ENCODE measurements at regions not wholly inside any gene's neighbourhood (a gene's known extent, or its start where the extent isn't known, plus 50 kb on each side); places are given as distances from the start of the nearest gene placed in this dataset.

GRCh38 chr10:47192273-47192672 lies 107.7 kb upstream of the GDF10 start:
- H3K27ac ChIP-seq, result no peak overlapping the region
- BruUV-seq (replicated peaks), result no TSS peak
- no peaks in the 10 kb centered on the region for H3K79me2 ChIP-seq (ENCODE audit: low read depth)
- no peak for TF ChIP-seq CTCF (conservative IDR thresholded peaks at IDR 0.05)
- no peak for TF ChIP-seq EZH2 (IDR thresholded peaks at IDR 0.05; ENCODE audit: low read depth)
- no peaks in the 10 kb centered on the region for H4K20me1 ChIP-seq (ENCODE audit: insufficient read depth)
- H2AFZ ChIP-seq, result no peak overlapping the region
- POLR2A ChIA-PET (ENCODE audit: unreplicated experiment), result interaction anchor here (0.5 kb wide), 1 partner anchor 196 kb away, joined by 6 read pairs; no protein-coding TSS in a partner anchor
- H3K4me1 ChIP-seq (replicated peaks; ENCODE audit: insufficient read depth), result no peaks in the 10 kb centered on the region
- CTCF ChIA-PET, result interaction anchor here (0.6 kb wide), 1 partner anchor 135 kb away, joined by 3 read pairs; no protein-coding TSS in a partner anchor
- no peak overlapping the region for H3K4me2 ChIP-seq
- no peaks in the 10 kb centered on the region for H3K36me3 ChIP-seq (ENCODE audit: low read depth)
- 0 out of 2 replicates have a peak, but pooled peaks cover 3% of the 10 kb centered on the region for H3F3A ChIP-seq (ENCODE audit: insufficient read depth, low read depth)
- H3K27me3 ChIP-seq (ENCODE audit: insufficient read depth, low read depth), result no peaks in the 10 kb centered on the region; the same call in 1 of the 2 replicates
- no peaks in the 10 kb centered on the region for H3K9me3 ChIP-seq (ENCODE audit: insufficient read depth, low read depth)
- no peaks in the 10 kb centered on the region for H3K9me2 ChIP-seq (ENCODE audit: insufficient read depth)
- peak in 1 of 2 experiments; percentile 20 for DNase-seq
- intact Hi-C loops (cut with micrococcal nuclease; ENCODE audit: unreplicated experiment), result no loop called here
- H3K4me3 ChIP-seq, result no peak overlapping the region

GRCh38 chr10:47193666-47194065 lies 106.3 kb upstream of the GDF10 start:
- Histone ChIP-seq H3K27me3 (ENCODE audit: insufficient read depth, low read depth) (no peaks in the 10 kb centered on the region), H3K4me3 (no peak overlapping the region), H3K9me2 (ENCODE audit: insufficient read depth) (no peaks in the 10 kb centered on the region), H3K27ac (no peak overlapping the region), H4K20me1 (ENCODE audit: insufficient read depth) (no peaks in the 10 kb centered on the region), H3F3A (ENCODE audit: insufficient read depth, low read depth) (0 out of 2 replicates have a peak, but pooled peaks cover 3% of the 10 kb centered on the region), H2AFZ (no peak overlapping the region), H3K9me3 (ENCODE audit: insufficient read depth, low read depth) (no peaks in the 10 kb centered on the region), H3K4me1 (replicated peaks; ENCODE audit: insufficient read depth) (no peaks in the 10 kb centered on the region), H3K4me2 (no peak overlapping the region), H3K36me3 (ENCODE audit: low read depth) (no peaks in the 10 kb centered on the region), H3K79me2 (ENCODE audit: low read depth) (no peaks in the 10 kb centered on the region)
- no peak for TF ChIP-seq CTCF (conservative IDR thresholded peaks at IDR 0.05)
- no peak for TF ChIP-seq EZH2 (IDR thresholded peaks at IDR 0.05; ENCODE audit: low read depth)
- CTCF ChIA-PET, result interaction anchor here (0.6 kb wide), 1 partner anchor 146 kb away, joined by 3 read pairs; no protein-coding TSS in a partner anchor
- POLR2A ChIA-PET (ENCODE audit: unreplicated experiment), result no interaction called here
- DNase-seq, result no peak
- intact Hi-C loops (cut with micrococcal nuclease; ENCODE audit: unreplicated experiment), result no loop called here
- no TSS peak for BruUV-seq (replicated peaks)

- POLR2A ChIA-PET (ENCODE audit: unreplicated experiment), result no interaction called here
- H3K9me3 ChIP-seq (ENCODE audit: insufficient read depth, low read depth), result no peaks in the 10 kb centered on the region
- DNase-seq, result peak in 1 of 2 experiments; percentile 32
- H3K9me2 ChIP-seq (ENCODE audit: insufficient read depth), result no peaks in the 10 kb centered on the region
- H3K27ac ChIP-seq, result no peak overlapping the region
- no peak overlapping the region for H3K4me3 ChIP-seq
- H3K27me3 ChIP-seq (ENCODE audit: insufficient read depth, low read depth), result no peaks in the 10 kb centered on the region
- H3F3A ChIP-seq (ENCODE audit: insufficient read depth, low read depth), result 0 out of 2 replicates have a peak, but pooled peaks cover 2% of the 10 kb centered on the region
- no peaks in the 10 kb centered on the region for H4K20me1 ChIP-seq (ENCODE audit: insufficient read depth)
- H3K79me2 ChIP-seq (ENCODE audit: low read depth), result no peaks in the 10 kb centered on the region
- no peak overlapping the region for H2AFZ ChIP-seq
- no peak overlapping the region for H3K4me2 ChIP-seq
- H3K4me1 ChIP-seq (replicated peaks; ENCODE audit: insufficient read depth), result no peaks in the 10 kb centered on the region
- H3K36me3 ChIP-seq (ENCODE audit: low read depth), result no peaks in the 10 kb centered on the region
- CTCF ChIA-PET, result no interaction called here
- intact Hi-C loops (cut with micrococcal nuclease; ENCODE audit: unreplicated experiment), result no loop called here
- BruUV-seq (replicated peaks), result no TSS peak
- TF ChIP-seq CTCF (conservative IDR thresholded peaks at IDR 0.05), result no peak
- no peak for TF ChIP-seq EZH2 (IDR thresholded peaks at IDR 0.05; ENCODE audit: low read depth)
These were observed 104.6 kb upstream of the GDF10 start for GRCh38 chr10:47195274-47195885.
